Activated CD4-positive, alpha-beta T cell treated with anti-CD3 and anti-CD28 coated beads, Interleukin-2, amount 50 U/mL, for 1 hour (primary cell): ENCODE measurements at regions not wholly inside any gene's neighbourhood (a gene's known extent, or its start where the extent isn't known, plus 50 kb on each side); places are given as distances from the start of the nearest gene placed in this dataset.

ENCODE experiments used
- DNase-seq: peaks from one replicate; pipeline ENCODE4 v3.0.0-alpha.2; 2020

DNA sequence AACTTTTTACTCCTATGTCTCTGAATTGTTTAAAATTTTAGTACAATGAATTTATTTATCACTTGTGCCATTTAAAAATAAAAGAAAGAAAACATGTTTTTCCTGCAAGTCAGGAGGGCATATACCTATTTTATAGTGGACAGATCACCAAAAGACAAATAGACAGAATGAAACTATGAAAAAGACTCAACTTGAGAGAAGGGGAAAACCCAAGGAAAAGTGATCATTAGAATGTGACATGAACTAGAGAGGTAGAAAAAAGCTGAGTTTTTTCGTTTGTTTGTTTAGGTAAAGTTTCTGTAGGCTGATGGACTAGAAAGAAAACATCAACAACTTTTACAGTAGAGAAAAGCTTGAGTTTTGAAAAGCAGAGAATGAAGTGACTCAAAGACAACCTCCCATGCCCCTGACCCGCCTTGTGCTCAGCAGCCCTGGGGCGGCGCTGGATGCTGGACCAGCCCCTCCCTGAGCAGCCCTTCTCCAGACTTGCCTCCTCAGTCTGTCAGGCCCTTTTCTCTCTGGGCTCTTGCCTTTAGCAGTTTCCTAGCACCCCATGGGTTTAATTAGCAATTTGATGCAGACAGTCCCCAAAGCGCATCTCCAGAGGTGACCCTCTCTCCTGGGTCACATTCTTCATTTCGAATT lies 95.1 kb upstream of the ARID2 start:
- no peak for DNase-seq

DNA sequence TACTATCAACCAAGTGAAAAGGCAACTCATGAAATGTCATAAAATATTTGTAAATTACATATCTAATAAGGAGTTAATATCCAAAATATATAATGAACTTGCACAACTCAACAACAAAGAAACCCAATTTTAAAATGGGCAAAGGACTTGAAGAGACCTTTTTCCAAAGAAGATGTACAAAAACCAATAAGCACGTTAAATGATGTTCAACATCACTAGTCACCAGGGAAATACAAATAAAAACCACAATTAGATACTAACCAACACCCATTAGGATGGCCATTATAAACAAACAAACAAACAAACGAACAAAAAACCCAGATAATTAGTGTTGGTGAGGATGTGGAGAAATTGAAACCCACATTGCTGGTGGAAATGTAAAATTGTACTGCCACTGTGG lies 92.3 kb upstream of the ARID2 start:
- DNase-seq = no peak

DNA sequence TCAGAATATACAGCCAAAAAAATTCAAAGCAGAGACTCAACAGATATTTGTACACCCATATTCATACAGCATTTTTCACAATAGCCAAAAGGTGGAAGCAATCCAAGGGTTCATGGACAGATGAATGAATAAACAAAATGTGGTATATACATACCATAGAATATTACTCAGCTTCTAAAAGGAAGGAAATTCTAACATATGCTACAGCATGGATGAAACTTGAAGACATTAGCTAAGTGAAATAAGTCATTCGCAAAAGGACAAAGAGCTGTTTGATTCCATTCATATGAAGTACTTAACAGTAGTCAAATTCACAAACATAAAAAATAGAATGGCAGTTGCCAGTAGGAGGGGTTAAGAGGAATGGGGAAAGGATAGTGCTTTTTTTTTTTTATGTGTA lies 91.8 kb upstream of the ARID2 start:
- no peak for DNase-seq

DNA sequence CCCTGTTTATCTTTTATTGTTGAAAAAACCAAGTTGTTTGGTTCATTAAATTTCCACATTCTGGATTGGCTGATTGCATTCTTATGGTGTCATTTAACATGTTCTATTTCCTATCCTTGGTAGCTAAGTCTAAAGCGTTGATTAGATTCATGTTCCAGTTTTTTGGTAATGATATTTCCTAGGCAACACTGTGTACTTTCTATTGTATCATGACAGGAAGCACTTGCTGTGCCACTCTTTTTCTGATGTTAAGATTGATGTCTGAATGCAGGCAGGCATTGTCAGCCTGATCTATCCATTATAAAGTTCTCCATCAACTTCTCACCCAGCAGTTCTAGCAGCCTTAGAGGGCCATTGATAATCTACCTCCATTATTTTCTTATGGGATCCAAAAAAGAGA lies 91.1 kb upstream of the ARID2 start:
- DNase-seq = no peak

DNA sequence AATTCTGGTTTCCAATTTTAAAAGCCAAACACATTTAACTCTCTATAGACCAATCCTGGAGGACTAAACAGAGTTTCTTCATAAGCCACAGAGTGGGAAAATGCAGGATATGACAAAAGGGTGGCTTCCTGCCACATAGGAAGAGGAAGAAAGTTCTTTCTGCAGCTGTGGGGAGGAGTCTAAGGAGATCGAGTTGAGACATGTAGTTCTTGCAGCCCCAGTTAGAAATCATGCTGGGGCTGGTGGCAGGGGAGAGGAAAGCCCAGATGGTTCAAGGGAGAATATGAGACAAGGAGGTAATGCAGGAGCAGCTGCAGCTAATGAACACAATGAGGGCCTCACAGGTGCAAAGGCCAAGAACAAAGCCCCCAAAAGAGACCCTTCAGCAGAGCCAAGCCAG lies 85.0 kb upstream of the ARID2 start:
- DNase-seq = no peak

DNA sequence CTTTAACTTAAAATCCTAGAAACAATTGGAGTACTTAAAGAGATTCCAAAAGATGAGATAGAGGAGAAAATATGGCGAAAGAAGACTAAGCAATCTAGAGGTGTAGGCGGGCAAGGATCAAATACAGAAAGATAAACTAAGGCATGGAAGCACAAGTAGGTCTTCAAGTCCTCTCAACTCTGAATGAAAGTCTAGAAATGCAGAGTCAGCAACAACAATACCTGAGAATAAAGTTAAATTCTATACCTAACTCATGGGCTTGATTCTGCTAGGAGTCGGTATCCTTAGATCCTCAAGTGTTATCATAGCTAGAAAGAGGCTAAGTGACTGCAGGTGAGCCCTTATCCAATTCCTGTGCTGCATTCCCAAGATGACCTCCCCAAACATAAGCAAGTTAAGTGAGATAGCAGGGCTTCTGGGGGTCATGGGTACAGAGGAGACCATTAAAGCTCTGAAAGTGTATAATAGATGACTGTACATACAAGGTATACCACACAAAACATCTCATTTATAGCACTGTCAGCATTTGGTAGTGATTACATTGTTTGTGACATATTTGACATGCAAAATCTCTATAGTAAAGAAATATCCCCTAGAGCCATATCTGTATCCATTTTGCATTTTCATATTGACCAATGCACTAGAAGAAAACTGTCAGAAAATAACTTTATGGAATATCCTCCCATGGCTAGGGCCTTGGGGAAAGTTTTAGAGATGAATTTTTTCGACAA lies 82.5 kb upstream of the ARID2 start:
- no peak for DNase-seq

DNA sequence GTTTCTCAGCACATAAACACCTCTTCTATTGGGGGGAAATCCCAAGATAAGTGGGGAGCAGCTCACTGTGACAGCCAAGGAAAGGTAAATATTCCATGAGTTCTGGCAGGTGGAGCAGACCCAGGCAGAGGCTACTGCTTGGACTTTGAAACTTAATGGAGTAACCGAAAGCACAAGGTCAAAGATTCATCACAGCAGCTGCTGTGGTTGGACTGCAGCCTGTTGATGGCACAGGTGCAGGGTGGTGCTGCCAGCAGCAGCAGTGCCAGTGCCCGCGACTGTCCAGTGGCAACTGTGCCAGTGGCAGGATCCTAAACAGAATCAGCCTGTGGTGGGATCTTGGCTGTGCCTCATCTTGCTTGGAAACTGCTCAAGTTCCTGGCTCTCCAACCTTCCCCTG lies 81.4 kb upstream of the ARID2 start:
- no peak for DNase-seq

DNA sequence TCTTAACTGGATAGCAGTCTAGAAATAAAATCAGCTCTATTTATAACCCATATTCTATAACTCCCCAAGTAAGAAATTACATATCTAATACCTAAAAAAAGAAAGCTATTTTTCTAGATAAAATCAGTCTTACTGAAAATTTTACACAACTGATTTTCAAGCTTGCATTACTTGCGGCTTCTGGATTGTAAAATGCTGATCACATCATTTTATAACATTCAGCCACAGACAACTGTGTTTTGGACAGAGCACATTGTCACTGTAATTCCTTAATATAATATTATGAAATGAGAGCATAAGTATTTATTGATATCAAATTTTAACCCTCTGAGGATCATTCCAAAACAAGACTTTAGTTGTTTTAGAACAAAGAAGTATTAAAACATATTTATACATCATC lies 78.5 kb upstream of the ARID2 start:
- no peak for DNase-seq

DNA sequence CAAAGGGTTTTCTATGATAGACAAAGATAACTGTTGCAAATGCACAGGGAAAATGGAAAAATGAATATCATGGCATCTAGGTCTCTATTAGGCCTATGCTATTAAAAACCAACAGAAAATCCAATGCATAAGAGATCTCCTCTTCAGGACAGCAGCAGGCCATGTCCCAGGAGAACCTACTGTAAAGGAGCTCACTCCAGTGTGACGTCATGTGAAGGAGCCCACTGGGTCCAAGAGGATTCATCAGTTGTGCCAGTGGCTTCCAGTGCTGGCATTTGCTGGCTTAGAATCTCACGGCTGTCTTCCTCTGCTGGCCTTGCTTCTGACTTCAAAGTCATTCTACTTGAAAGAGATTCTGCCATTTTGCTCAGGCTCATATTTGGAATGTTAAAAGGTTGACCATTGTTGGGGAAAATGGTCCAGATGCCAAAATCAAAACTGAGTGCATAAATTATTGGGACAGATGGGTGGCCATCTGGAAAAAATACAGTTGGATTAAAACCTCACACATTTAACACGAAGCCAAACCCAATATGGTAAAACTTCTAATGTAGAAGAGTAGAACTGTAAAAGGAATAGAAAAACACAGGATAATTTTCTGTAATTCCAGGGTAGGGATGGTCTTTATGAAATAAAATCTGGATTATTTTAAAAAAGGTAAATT lies 75.4 kb upstream of the ARID2 start:
- DNase-seq = no peak

DNA sequence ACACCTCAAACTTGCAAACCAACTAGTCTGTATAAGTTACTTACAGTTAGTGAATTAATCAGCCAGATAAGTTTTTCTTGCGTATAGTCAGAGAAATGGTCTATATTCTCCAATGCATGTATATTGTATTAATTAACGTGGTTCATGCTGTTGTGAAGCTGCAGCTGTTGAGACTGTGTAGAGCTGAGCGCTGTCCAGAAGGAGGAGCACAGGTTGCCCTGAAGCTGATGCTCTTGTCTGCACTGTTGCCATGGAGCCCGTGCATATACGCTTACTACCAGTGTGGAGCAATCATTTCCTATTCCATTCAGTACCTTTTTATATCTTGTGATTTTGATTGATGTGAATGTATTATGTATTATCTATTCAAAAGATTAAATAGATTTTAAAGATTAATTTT lies 74.3 kb upstream of the ARID2 start:
- peak; percentile 60 for DNase-seq

DNA sequence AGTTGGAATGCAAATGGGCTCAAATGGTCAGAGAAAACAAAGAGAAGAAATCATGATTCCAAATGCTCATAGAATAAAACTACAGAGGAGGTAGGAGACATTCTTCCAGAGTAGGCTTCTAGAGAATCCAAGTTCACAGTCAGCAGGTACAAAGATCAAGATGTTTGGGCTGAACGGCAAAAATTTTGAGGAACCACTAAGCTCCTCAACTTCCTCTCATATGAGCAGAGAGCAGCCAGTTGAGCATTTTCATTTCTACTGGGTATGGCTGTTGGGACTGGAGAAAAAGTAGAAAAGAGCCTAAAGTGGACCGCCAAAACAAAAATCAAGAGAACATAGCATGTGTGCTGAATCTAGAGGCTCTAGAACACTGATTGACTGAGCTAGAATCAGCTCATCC lies 73.8 kb upstream of the ARID2 start:
- no peak for DNase-seq

DNA sequence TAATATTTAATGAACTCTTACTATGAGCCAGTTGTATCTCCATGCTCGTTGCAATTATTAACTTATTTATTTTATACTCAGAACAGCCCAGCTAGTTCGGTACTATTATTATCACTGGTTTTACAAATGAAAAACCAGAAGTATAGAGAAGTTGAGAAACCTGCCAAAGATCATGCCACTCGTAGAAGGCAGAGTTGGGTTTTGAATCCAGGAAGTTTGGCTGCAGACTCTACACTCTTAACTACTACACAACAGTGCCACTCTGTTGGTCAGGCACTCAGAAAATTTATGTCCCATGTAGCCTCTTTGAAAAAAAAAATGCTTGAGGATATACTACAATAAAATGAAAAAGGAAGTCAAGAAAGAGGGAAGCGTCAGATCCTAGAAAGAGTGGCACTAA lies 71.5 kb upstream of the ARID2 start:
- DNase-seq = no peak

DNA sequence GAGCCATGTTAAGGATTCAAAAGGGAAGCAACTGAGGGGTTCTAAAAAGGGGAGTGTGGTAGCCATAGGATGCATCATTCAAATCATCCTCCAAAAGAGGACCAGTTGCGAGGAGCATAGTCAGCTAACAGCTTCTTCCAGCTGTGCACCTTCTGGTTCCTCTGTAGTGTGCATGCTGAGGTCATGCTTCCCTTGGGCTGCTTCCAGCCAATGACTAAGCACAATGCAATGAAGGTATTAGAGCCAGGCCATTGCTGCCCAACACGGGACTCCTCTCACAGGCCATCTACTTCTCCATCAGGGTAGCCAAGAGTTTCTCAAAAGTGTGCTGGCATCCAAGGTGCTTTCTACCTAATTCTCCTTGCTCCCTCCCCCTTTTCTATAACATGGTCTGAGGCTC lies 69.2 kb upstream of the ARID2 start:
- no peak for DNase-seq

DNA sequence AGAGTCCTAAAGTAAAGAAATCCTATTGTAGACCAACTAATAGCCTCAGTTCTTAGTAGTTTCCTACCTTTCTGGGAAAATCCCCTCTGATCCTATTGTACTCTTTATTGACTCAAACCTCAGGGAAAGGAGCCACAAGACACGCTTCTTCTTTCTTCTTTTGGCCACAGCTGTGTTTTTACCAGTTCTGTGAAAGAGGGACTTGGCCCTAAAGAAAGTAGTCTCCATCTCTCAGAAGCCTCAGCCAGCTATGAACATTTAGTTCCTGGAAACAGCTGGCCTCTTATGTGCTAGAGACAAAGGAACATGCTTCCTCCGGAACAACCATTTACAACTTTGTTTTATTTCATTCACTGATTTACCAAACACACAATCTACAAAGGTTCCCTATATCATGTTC lies 66.1 kb upstream of the ARID2 start:
- no peak for DNase-seq

DNA sequence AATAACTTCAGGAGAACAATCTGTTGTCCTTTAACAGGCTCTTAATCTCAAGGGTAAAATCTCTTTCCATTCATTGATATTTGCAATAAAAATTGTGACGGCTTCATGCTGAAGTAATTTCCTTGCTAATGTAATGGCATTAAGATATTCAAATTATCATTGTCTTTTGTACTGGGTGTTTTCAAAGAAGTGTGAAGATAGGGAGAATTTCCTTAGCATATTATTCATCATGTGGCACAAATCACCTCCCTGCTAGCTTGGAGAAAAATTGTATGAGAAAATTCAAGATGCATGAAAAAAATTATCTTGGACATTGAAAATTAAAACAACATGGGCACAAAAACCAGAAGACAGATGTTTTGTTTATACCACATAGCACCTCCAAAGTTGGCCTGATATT lies 63.6 kb upstream of the ARID2 start:
- no peak for DNase-seq

DNA sequence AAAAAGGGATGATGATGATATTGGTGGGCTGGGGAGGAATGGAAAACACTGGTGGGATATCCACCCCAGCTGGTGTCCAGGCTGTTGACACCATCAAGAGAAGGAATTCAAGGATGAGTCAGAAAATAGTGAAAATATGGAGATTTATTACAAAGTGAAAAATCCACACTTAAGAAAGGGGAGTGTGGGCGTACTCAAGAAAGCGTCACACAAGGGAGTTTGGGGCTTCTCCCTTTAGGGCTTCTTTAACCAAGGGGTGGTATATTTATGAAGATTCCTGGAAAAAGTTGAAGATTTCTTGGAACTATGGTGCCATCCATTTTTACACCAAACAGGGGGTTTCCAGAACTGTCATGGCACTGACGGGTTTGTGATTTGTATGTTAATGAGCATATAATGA lies 63.1 kb upstream of the ARID2 start:
- DNase-seq = no peak

DNA sequence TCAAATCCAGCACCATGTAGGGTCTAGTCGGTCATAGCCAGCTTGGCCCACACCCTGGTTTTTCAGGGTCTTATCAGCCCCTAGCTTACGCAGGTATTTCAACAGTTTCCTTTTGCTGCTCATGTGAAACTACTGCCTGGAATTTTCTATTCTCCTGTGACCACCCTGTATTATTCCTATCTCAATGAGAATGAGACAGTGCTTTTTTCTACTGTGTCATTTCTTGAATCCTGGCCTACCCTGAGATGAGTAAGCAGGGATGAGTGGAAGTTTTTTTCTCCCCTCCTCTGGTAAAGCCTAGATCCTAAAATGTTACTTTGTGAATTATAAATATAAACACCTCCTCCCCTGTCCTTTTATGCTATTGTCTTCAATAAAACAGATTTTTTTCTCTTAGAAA lies 62.7 kb upstream of the ARID2 start:
- no peak for DNase-seq

DNA sequence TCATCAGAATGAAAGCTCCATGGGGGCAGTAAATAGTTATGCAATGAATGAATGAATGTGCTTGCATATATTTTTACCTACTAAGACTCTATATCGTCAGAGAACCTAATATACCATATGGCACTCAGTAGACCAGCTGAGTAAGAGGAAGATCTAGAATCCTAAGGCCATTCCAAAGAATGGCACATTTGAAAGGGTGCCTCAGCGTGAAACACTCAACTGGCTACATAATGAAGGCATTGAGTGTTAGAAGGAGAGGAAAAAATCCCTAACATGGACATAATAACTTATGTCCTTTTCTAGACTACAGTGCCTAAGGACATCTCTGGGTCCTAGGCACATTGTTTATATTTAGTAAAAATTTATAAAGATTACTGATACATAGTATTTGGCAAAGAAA lies 61.7 kb upstream of the ARID2 start:
- DNase-seq = no peak

DNA sequence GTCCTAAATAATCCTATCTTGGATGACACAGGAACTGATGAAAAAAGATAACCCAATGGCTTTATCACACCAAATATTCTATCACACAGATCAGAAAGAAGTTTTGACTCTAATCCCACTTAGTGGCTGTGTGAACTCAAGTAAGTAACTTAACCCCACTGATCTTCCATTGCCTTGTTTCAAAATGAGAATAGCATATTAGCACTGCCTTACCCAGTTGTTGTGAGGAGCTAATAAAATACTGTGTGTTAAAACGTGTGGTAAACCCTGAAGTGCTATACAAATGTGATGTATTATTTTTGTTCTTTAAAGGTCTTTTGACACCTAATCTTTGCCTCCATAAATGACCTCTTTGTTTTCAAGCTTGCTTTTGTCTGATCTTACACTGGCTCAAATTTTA lies 60.9 kb upstream of the ARID2 start:
- no peak for DNase-seq

DNA sequence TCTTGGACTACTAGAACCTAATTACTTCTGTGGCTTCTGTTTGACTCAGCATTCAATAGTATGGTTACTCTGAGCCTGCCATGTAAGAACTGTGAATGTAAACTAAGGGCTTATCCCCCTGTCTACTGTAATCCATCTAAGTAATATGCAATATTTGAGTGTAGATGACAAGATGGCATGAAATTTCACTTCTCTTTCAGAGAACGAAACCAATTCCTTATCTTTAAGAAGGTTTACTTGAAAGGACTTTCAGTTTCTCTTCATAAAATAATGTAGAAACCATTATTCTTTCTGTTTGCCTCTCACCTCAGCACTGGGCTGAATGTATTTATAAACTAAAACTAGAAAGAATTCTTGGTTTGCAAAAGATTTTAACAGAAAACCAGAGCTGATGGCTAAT lies 60.4 kb upstream of the ARID2 start:
- DNase-seq = no peak

DNA sequence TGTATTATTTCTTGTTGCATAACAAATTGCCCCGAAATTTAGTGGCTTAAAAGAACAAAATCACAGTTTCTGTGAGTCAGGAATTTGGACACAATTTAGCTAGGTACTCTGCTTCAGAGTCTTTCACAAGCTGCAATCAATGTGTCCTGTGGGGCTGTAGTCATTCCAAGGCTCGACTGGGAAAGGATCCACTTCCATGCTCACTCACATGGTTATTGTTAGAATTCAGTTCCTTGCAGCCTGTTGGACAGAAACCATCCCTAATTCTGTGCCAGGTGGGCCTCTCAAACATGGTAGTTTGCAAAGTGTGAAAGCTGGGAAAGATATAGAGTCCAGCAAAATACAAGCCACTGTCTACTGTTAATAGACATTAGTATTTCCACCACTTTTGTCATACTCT lies 59.7 kb upstream of the ARID2 start:
- DNase-seq = no peak

DNA sequence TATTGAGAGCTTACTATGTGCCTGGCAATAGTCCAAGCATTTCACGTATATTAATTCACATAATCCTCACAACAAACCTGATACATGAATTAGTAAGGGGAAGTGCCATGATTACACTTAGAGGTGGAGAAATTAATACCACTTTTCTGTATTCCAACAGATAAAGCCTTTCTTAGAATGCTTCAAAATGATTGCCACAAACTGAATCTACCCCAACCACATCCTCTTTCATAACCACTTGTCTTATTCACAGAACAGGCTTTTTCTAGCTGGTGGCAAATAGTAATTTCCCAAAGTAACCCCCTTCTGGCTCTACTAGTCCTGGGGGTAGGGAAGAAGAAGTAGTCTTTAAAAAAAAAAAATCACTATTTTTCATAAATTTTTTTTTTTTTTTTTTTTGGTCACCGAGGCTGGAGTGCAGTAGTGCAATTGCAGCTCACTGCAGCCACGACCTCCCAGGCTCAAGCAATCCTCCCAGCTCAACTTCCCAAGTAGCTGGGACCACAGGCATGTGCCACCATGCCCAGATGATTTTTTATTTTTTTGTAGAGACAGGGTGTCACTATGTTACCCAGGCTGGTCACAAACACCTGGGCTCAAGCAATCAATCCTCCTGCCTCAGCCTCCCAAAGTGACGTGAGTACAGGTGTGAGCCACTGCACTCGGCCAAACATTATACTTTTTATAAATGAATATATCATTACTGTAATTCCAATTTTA lies 59.0 kb upstream of the ARID2 start:
- no peak for DNase-seq

DNA sequence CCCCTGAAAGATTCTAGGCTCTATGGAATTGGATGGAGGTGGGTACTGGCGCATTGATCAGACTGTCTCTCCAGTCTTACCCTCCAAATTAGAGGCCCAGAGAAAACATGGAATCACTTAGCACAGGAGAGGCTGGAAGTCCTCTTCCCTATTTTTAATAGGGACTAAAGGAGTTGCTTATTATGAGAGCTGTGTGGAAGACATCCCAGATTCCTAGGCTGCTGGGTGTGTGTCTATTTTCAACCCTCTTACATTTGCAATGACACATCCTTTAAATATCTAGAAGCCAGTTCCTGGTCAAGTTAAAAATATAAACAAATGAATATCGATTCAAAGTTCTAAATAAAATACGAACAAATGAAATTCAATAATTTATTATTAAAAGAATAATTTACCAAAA lies 58.3 kb upstream of the ARID2 start:
- DNase-seq = no peak
